NCI-H774 (cell line): ENCODE measurements at regions not wholly inside any gene's neighbourhood (a gene's known extent, or its start where the extent isn't known, plus 50 kb on each side); places are given as distances from the start of the nearest gene placed in this dataset.

Experiments
- DNase-seq: peaks from one replicate; lab custom pipeline; 2025; lab: John Stamatoyannopoulos, UW

DNA sequence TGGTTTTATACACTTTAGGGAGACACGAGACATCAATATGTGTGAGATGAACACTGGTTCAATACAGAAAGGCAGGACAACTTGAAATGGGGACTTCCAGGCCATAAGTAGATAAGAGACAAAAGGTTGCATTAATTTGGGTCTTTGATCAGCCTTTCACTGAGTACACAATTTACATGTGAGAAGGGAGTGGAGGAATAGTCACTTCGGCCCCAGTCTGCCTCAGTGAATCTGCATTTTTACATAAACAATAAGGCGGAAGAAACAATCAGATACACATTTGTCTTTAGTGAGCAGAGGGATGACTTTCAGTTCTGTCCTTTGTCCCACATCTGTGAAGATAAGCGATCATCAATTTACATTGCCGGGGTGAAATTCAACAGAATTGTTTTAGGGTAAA lies 104.3 kb upstream of the ARL4C start:
- DNase-seq = no peak

DNA sequence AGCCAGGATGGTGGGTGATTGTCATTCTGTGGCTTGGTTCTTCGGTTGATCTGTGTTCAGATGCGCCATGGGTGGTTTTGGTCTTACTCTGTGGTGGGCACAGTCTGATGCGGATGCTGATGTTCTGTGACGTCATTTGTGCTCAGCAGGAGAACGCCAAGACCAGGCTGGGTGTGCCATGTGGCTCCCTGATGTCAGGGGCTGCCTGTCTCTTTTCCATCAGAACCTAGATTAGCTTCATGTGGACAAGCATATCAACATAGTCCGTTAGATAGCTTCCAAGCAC lies 100.6 kb upstream of the ARL4C start:
- no peak for DNase-seq

DNA sequence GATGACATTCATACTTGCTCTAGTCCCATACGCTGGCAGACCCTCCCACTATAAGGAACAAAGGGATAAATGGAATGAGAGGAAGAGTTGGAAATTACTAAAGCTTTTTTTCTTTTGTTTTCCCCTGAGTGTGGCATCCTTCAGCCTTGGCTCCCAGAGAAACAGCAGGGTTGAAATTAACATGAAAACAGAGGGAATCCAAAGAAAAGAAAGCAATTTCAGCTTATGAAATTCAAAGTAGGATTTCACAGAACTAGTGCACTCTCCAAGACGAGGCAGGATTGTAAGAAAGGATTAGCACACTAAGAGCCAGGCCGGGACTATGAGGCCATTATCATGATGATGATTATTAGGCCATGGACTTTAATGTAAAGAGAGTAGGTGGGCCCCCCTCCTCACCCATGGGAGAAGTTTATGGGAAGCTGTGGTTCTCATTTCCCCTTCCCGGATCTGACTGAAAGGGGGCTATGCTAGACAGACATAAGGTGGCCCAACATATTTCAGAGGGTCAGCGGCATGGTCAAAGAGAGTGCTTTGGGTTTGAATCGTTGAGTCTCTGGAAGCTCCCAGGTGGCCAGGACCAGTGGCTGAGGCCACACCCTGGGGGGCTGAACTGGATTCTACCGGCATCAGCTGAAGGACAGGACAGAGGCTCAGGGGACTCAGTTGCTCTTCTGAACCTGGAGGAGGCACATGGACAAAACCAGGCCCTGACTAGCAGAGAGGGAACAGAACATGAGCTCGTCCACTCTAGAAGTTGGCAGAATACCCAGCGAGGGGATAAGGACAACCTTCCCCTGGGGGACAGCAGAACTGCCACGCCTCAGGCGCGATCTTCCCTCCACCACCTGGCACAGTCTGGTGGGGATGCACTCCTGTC lies 100.1 kb upstream of the ARL4C start:
- no peak for DNase-seq

- no peak for DNase-seq
Measured at GRCh38 chr2:234595829-234596228, 98.9 kb upstream of the ARL4C start.

GRCh38 chr2:234594715-234595114 lies 97.8 kb upstream of the ARL4C start:
- DNase-seq = no peak

DNA sequence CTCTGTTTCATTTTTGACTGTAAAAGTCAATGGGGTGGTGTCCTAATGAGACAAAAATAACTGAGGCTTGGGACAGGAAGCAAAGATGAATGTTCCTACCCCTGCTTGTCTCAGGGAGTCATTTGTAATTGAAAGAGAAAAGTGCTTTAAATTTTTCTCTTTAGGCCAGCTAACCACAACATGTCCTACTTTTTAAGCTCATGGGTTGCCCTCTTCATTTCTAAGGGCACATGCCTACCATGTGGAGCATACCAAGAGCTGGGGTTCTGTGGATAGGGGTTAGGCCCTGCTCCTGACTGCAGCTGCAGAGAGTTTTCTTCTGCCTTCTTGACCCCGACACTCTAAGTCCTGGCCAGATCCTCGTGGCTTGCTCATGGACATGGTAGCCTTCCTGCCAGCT lies 96.8 kb upstream of the ARL4C start:
- no peak for DNase-seq

GRCh38 chr2:234592541-234592940 lies 95.7 kb upstream of the ARL4C start:
- DNase-seq = no peak

GRCh38 chr2:234590076-234590475 lies 93.2 kb upstream of the ARL4C start:
- no peak for DNase-seq

GRCh38 chr2:234588054-234588430 lies 91.2 kb upstream of the ARL4C start:
- no peak for DNase-seq

- no peak for DNase-seq
Measured at GRCh38 chr2:234587341-234588053, 90.6 kb upstream of the ARL4C start.

- DNase-seq = no peak
Measured at GRCh38 chr2:234583331-234583730, 86.5 kb upstream of the ARL4C start.

DNA sequence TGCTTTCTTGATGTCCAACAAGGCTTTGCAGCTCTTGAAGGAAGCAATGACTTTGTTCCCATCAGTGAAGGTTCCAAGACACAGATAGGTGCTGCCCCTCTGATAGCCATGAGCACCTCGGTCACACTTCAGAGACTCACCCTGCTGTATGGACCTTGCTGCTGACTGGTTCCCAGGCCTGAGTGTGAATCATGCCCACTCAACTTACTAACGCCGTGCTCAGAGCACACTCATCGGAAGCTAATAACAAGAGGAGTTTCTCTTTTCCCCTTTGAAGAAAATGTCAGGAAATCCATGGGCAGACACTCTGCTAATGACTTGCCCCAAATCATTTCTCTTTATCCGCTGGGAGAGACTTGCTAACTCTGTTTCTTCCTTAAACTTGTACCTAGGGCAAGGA lies 83.8 kb upstream of the ARL4C start:
- no peak for DNase-seq

- DNase-seq = no peak
Measured at GRCh38 chr2:234579231-234579962, 82.5 kb upstream of the ARL4C start.

- no peak for DNase-seq
Measured at GRCh38 chr2:234578389-234578788, 81.5 kb upstream of the ARL4C start.

DNA sequence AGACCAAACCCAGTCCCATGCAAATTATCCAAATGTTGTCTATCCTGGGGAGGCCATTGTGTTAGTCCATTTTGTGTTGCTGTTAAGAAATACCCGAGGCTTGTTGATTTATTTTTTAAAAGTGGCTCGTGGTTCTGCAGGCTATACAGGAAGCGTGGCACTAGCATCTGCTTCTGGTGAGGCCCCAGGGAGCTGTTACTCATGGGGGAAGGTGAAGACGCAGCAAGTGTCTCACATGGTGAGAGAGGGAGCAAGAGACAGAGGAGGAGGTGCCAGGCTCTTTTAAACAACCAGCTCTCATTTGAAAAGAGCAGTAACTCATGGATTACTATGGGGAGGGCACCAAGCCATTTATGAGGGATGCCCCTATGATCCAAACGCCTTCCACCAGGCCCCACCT lies 80.3 kb upstream of the ARL4C start:
- no peak for DNase-seq

- DNase-seq = no peak
Measured at GRCh38 chr2:234571620-234572407, 74.9 kb upstream of the ARL4C start.

DNA sequence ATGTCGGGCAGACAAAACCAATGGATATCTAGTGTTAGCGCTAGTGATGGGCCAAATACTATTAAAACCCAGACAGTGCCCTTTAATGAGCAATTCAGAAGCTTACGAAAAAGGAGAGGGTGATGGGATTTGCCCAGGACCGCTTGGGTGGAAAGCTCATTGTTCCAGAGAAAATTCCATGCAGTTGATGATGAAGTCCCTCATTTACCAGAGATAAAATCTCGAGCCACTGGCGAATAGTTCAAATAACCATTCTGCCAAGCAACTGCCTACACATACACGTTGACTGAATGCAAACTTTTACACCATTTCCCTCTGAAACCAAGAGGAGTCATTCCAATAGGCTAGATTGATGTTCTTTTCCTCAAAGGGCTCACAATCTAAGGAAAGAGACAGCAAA lies 73.6 kb upstream of the ARL4C start:
- DNase-seq = no peak

- no peak for DNase-seq
Measured at GRCh38 chr2:234569776-234570430, 73.0 kb upstream of the ARL4C start.

- DNase-seq = no peak
Measured at GRCh38 chr2:234566622-234567021, 69.7 kb upstream of the ARL4C start.

- DNase-seq = no peak
Measured at GRCh38 chr2:234565842-234566619, 69.2 kb upstream of the ARL4C start.

- DNase-seq = no peak
Measured at GRCh38 chr2:234565201-234565600, 68.3 kb upstream of the ARL4C start.
